GM21619 (cell line): ENCODE measurements at regions not wholly inside any gene's neighbourhood (a gene's known extent, or its start where the extent isn't known, plus 50 kb on each side); places are given as distances from the start of the nearest gene placed in this dataset.

ENCODE experiments used
- ATAC-seq: cut with Tn5 transposase; IDR thresholded peaks from one replicate; pipeline ENCODE4 v1.9.1; 2021; ENCODE audit not compliant: unreplicated experiment

DNA sequence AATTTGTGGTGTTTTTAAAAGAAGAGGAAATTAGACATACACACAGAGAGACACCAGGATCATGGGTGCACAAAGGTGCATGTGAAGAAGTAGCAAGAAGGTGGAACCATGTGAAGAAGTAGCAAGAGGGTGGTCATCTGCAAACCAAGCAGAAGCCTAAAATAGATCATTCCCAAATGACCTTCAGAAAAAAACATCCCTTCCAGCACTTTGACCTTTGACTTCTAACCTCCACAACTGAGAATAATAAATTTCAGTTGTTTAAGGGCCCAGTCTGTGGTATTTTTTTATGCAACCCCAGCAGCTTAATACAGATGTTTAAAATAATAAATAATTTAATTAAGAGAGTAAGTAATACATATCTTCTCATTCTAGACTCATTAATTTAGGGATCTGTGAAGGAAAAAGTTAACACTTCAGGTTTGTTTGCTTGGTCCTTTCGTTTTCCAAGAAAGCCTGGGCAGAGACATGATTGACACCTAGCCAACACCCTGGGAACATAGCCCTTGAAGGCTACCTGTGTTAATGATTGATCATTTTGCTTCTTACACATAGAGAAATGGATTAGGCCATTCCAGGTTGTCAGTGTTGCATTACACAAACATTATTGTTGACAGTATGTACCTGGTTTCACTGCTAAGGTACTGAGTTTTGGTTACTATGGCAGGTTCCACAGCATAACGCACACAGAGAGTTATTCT, 1331.2 kb upstream of the GBE1 start:
- ATAC-seq = no peak

- no peak for ATAC-seq
Measured at GRCh38 chr3:83076041-83076440, 1314.6 kb upstream of the GBE1 start.

DNA sequence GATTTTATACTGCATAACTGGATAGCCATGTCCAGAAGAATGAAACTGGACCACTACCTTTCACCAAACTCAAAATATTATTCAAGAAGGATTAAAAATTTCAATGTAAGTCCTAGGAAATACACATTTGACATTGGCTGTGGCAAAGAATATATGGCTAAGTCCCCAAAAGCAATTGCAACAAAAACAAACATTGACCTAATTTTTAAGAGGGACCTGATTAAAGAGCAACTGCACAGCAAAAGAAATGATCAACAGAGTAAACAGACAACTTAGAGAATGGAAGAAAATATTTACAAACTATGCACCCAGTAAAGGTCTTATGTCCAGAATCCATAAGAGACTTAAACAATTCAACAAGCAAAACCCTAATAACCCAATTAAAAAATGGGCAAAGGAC, 1313.0 kb upstream of the GBE1 start:
- ATAC-seq = no peak

- ATAC-seq = no peak
Measured at GRCh38 chr3:83065851-83066460, 1304.5 kb upstream of the GBE1 start.

DNA sequence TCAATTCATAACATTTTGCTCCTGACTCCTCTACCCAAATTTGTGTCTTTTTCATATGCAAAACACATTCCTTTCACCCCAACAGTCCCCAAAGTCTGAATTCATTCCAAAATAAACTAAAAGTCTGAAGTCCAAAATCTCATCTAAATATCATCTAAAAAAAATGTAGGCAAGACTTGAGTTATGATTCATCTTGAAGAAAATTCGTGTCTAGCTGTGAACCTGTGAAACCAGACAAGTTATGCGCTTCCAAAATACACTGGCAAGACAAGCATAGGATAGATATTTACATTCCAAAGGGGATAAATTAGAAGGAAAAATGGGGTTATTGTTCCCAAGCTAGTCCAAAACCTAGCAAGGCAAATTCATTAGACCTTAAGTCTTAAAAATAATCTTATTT, 1302.0 kb upstream of the GBE1 start:
- no peak for ATAC-seq

GRCh38 chr3:83048556-83048955, 1287.1 kb upstream of the GBE1 start:
- ATAC-seq = no peak

- ATAC-seq = no peak
Measured at GRCh38 chr3:83039422-83039821, 1278.0 kb upstream of the GBE1 start.

GRCh38 chr3:83035704-83036010, 1274.2 kb upstream of the GBE1 start:
- no peak for ATAC-seq

GRCh38 chr3:83034806-83035703, 1273.6 kb upstream of the GBE1 start:
- ATAC-seq = no peak

- no peak for ATAC-seq
Measured at GRCh38 chr3:83033133-83033532, 1271.7 kb upstream of the GBE1 start.

DNA sequence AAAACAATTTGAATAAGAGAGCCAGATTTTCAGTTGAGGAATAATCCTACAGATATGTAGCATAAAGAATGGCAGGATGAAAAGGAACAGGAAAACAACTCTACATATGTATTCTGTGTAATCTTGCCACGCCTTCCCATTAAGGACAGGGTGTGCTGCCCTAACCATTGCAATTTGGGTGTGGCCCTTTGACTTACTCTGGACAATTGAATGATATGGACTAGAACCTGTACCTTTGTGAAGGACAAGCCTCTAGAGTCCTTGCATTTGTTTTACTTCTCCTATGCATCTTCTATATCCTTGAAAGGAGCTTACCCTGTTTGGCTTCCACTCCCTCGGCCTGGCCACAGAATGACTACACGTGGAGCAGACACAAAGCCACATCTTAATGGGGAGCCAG, 1261.6 kb upstream of the GBE1 start:
- ATAC-seq = no peak

DNA sequence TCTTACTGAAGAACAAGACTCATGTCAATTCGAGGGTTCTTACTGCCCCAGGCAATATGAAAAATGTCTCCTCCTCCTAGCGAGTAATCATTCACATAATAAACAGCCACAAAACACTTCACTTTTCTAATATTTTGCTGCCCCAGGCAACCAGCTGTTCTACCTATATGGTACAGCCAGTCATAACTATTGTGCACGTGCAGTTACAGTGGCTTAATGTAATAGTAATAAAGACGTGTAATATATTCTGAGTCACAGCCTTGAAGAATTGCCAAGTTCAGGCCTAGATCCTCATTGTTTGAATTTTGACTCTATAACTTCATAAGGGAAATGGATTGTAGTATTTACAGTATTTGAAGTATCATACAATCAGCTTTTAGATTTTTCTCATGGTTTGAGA, 1250.0 kb upstream of the GBE1 start:
- no peak for ATAC-seq

- no peak for ATAC-seq
Measured at GRCh38 chr3:83003917-83004316, 1242.5 kb upstream of the GBE1 start.

DNA sequence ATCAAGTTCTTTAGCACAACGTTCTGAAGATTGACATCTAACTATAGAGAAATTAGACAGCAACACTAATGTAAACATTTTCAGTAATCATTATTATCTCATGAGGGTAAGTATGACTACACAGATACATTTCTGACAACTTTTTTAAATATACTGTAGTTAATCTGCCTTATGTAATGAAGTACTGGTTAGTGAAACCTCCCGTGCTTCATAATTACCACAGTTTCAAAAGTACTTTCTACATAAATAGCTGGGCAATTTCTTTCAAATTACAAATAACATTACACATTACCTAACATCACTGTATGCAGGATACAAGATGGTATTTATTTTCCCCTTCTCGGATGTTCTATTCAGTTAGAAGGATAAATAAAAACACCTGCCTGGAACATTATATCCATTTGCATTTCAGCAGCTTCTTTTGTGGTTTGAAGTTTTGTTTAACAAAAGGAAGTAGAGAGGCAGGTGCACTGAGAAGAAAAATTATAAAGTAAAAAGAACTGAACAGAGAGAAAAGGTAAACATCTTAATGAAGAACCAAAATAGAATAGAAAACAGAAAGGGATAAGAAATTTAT, 1241.5 kb upstream of the GBE1 start:
- no peak for ATAC-seq

DNA sequence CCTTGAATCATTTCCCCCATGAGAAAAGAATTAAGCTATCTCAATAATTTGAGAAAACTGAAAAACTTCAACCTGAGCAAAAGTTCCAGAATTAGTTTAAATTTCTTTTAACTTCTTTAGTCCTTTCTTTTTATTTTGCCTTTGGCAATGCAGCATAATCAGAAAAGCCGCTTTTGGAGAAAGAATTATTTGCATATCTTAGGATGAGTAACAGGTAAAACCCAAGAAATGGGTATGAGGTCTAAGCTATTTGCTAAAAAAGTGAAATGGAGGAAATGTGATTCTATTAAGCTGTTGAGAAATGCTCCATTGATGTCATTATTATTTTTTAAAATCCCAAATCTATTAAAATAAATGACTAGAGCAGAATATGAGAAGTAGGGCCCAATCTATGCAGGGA, 1238.3 kb upstream of the GBE1 start:
- no peak for ATAC-seq

- no peak for ATAC-seq
Measured at GRCh38 chr3:82978368-82978767, 1216.9 kb upstream of the GBE1 start.

GRCh38 chr3:82977871-82978270, 1216.4 kb upstream of the GBE1 start:
- ATAC-seq = no peak

GRCh38 chr3:82973791-82974190, 1212.3 kb upstream of the GBE1 start:
- no peak for ATAC-seq

- ATAC-seq = no peak
Measured at GRCh38 chr3:82960379-82960778, 1198.9 kb upstream of the GBE1 start.

- ATAC-seq = no peak
Measured at GRCh38 chr3:82957696-82958095, 1196.3 kb upstream of the GBE1 start.

GRCh38 chr3:82957079-82957478, 1195.6 kb upstream of the GBE1 start:
- ATAC-seq = no peak

DNA sequence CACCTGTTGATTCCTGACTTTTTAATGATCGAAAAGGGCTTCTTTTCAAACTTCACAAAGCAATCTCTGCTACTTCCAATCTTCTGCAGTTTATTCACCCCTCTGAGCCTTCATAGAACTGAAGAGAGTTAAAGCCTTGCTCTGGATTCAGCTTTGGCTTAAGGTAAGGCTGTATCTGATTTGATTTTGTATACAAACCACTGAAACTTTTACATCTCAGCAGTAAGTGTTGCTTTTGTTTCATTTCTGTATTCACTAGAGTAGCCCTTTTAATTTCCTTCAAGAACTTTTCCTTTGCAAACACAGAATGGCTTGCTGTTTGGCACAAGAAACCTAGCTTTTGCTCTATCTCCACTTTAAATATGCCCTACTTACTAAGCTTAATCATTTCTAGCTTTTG, 1193.0 kb upstream of the GBE1 start:
- ATAC-seq = no peak
